Epithelial cell of proximal tubule (primary cell): ENCODE measurements at regions not wholly inside any gene's neighbourhood (a gene's known extent, or its start where the extent isn't known, plus 50 kb on each side); places are given as distances from the start of the nearest gene placed in this dataset.

Source experiments
- DNase-seq: peaks from one replicate; pipeline ENCODE4 v3.0.0-alpha.2; 2011; ENCODE audit warnings: low read depth
- H3K4me3 ChIP-seq: 2 replicates; pipeline ENCODE4 v1.5.1; 2011; ENCODE audit warnings: low read depth, mild to moderate bottlenecking, low read length
- TF ChIP-seq, protein P1 (sequence below): conservative IDR thresholded peaks from 2 replicates; pipeline ENCODE4 v1.5.1; 2012; ENCODE audit warnings: low read depth, mild to moderate bottlenecking, low read length

DNA sequence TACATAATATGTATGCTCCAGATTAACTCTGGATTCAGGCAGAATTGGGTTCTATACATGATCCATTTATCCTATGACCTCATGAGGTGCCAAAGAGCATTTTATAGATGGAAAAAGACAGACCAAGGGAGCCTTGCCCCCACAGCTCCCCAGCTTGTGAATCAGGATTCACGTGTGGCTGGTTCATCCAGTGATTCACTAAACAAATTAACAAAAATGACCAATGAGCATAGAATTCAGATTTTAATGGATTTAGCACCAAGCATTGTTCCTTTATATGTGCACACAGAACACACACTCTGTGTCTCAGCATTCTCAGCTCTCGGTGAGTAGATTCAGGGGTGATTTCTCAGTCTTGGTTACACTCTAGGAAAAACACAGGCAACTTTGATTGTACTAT is 51.7 kb upstream of the BARHL2 start:
- TF ChIP-seq, protein P1, sequence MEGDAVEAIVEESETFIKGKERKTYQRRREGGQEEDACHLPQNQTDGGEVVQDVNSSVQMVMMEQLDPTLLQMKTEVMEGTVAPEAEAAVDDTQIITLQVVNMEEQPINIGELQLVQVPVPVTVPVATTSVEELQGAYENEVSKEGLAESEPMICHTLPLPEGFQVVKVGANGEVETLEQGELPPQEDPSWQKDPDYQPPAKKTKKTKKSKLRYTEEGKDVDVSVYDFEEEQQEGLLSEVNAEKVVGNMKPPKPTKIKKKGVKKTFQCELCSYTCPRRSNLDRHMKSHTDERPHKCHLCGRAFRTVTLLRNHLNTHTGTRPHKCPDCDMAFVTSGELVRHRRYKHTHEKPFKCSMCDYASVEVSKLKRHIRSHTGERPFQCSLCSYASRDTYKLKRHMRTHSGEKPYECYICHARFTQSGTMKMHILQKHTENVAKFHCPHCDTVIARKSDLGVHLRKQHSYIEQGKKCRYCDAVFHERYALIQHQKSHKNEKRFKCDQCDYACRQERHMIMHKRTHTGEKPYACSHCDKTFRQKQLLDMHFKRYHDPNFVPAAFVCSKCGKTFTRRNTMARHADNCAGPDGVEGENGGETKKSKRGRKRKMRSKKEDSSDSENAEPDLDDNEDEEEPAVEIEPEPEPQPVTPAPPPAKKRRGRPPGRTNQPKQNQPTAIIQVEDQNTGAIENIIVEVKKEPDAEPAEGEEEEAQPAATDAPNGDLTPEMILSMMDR, result no peak
- H3K4me3 ChIP-seq, result no peak overlapping the region
- DNase-seq, result no peak

DNA sequence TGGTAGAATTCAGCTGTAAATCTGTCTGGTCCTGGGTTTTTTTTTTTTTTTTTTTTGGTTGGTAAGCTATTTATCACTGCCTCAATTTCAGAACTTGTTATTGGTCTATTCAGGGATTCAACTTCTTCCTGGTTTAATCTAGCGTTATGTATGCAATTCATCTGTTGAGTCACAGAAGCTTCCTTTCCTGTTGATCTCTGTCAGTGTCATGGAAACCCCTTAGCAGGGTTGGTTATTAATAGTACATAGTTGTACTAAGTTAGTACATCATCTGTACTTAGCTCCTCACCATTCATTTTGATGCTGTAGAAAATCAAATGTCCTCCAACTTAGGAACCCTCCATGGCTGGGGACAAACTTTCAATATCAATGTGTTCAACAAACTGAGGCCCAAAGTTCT is 51.0 kb upstream of the BARHL2 start:
- no peak for DNase-seq
- TF ChIP-seq, protein P1, result no peak
- no peak overlapping the region for H3K4me3 ChIP-seq
